Activated CD8-positive, alpha-beta T cell treated with anti-CD3 and anti-CD28 coated beads for 36 hours (primary cell): ENCODE measurements at regions not wholly inside any gene's neighbourhood (a gene's known extent, or its start where the extent isn't known, plus 50 kb on each side); places are given as distances from the start of the nearest gene placed in this dataset.

Experiments
- ATAC-seq: fragments of 200-7000 bp; cut with Tn5 transposase; one replicate; pipeline ENCODE4 v1.10.0; 2021; ENCODE audit warnings: mild to moderate bottlenecking, moderate library complexity
- CTCF ChIA-PET: fragments of 350-600 bp; sonication (Branson Sonifier 250); formaldehyde crosslinking; loops from one replicate; lab custom pipeline; 2021; ENCODE audit warnings: antibody characterized with exemption; lab: Charles Lee
- POLR2A ChIA-PET: fragments of 350-600 bp; sonication (Branson Sonifier 250); formaldehyde crosslinking; loops from one replicate; lab custom pipeline; 2021; ENCODE audit warnings: antibody characterized with exemption; lab: Charles Lee
- DNase-seq: peaks from one replicate; pipeline ENCODE4 v3.0.0-alpha.2; 2020
- H3K27ac Mint-ChIP-seq: one replicate; pipeline ENCODE4 v1.8.0; 2021; ENCODE audit warnings: mild to moderate bottlenecking, mixed read lengths
- H3K27me3 Mint-ChIP-seq: one replicate; pipeline ENCODE4 v1.8.0; 2021; ENCODE audit warnings: mixed read lengths
- H3K36me3 Mint-ChIP-seq: one replicate; pipeline ENCODE4 v1.8.0; 2021; ENCODE audit warnings: low read depth, mixed read lengths
- H3K4me1 Mint-ChIP-seq: one replicate; pipeline ENCODE4 v1.8.0; 2021; ENCODE audit warnings: low read depth, mixed read lengths
- H3K4me3 Mint-ChIP-seq: one replicate; pipeline ENCODE4 v1.8.0; 2021; ENCODE audit warnings: mild to moderate bottlenecking, moderate library complexity, mixed read lengths
- H3K9me3 Mint-ChIP-seq: one replicate; pipeline ENCODE4 v1.8.0; 2021; ENCODE audit warnings: mixed read lengths
- intact Hi-C: fragments of 100-400 bp; cut with micrococcal nuclease; formaldehyde crosslinking; loops from one replicate; pipeline ENCODE4 v1.10.0; 2022
- TF ChIP-seq, protein P1 (sequence below): fragments of 200-600 bp; IDR thresholded peaks from one replicate; pipeline ENCODE4 v1.8.0; 2022; ENCODE audit warnings: antibody characterized with exemption, mild to moderate bottlenecking

- ATAC-seq (no peak), DNase-seq (no peak)
- ChIA-PET POLR2A (no interaction called here), CTCF (interaction anchor here (1.0 to 1.6 kb wide), 3 partner anchors 10 to 232 kb away, joined by 3 to 8 read pairs (median 6); no protein-coding TSS in a partner anchor)
- intact Hi-C loops: no loop called here
- Mint-ChIP-seq H3K4me1 (peaks cover 23% of the 10 kb centered on the region), H3K36me3 (no peaks in the 10 kb centered on the region), H3K27me3 (no peaks in the 10 kb centered on the region), H3K4me3 (no peak overlapping the region), H3K27ac (no peak overlapping the region), H3K9me3 (no peaks in the 10 kb centered on the region)
- TF ChIP-seq, protein P1, sequence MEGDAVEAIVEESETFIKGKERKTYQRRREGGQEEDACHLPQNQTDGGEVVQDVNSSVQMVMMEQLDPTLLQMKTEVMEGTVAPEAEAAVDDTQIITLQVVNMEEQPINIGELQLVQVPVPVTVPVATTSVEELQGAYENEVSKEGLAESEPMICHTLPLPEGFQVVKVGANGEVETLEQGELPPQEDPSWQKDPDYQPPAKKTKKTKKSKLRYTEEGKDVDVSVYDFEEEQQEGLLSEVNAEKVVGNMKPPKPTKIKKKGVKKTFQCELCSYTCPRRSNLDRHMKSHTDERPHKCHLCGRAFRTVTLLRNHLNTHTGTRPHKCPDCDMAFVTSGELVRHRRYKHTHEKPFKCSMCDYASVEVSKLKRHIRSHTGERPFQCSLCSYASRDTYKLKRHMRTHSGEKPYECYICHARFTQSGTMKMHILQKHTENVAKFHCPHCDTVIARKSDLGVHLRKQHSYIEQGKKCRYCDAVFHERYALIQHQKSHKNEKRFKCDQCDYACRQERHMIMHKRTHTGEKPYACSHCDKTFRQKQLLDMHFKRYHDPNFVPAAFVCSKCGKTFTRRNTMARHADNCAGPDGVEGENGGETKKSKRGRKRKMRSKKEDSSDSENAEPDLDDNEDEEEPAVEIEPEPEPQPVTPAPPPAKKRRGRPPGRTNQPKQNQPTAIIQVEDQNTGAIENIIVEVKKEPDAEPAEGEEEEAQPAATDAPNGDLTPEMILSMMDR: no peak
Measured at GRCh38 chr22:17269607-17270261, 50.5 kb upstream of the ADA2 start.

DNA sequence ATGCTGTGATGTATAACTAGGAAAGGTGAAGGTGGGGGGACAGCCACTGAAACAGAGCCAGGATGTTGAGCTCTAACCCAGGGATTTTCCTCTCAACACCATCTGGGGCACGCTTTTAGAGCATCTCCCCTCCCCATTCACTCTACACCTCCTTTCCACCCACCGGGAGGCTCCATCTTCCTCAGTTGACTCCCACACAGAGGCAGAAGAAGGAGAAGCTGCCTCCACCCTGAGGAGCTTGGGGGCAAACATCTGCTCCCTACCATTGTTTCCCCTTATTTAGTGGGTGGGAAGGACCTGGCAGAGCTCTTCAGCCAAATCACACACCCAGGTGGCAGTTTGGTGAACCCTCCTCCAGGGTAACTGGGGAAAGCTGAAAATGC is 50.0 kb upstream of the ADA2 start:
- H3K27me3 Mint-ChIP-seq: no peaks in the 10 kb centered on the region
- POLR2A ChIA-PET: no interaction called here

More for the DNA sequence above, 50.0 kb upstream of the ADA2 start:
- CTCF ChIA-PET: interaction anchor here (0.7 to 1.6 kb wide), 5 partner anchors 11 to 232 kb away, joined by 3 to 8 read pairs (median 3); partner anchors contain the start of gene ADA2
- no peak overlapping the region for H3K4me3 Mint-ChIP-seq
- no peaks in the 10 kb centered on the region for H3K9me3 Mint-ChIP-seq
- H3K4me1 Mint-ChIP-seq: peaks cover 23% of the 10 kb centered on the region
- DNase-seq (no peak), ATAC-seq (no peak)
- no peaks in the 10 kb centered on the region for H3K36me3 Mint-ChIP-seq
- intact Hi-C loops: no loop called here
- no peak overlapping the region for H3K27ac Mint-ChIP-seq
- TF ChIP-seq, protein P1: no peak
